Cerebellar cortex (tissue), 1 donor: ENCODE measurements at regions not wholly inside any gene's neighbourhood (a gene's known extent, or its start where the extent isn't known, plus 50 kb on each side); places are given as distances from the start of the nearest gene placed in this dataset.
A peak's percentile ranks its signal among the peaks of the same experiment; 100 is the strongest.

Experiments
- DNase-seq: peaks from one replicate; pipeline ENCODE4 v3.0.0-alpha.2; 2015; ENCODE audit warnings: low spot score

DNA sequence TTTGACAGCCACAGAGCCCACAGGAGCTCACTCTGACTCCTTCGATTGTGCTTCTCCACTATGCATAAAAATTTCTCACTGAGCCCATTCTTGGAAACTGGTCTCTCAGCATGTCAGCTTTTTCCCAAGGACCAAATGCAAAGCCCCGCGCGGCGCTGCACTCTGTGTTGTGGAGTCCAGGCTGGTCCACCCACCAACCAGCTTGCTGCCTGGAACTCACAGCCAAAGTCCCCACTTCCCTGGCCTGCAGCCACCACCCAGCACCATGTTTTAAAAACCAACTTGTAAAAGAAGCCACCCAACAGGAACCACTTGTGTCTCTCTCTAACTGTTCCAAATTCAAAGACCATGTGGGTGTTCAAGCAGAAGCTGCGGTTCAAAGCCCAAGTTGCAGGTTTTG is 124.4 kb downstream of the SPATA19 start:
- no peak for DNase-seq

DNA sequence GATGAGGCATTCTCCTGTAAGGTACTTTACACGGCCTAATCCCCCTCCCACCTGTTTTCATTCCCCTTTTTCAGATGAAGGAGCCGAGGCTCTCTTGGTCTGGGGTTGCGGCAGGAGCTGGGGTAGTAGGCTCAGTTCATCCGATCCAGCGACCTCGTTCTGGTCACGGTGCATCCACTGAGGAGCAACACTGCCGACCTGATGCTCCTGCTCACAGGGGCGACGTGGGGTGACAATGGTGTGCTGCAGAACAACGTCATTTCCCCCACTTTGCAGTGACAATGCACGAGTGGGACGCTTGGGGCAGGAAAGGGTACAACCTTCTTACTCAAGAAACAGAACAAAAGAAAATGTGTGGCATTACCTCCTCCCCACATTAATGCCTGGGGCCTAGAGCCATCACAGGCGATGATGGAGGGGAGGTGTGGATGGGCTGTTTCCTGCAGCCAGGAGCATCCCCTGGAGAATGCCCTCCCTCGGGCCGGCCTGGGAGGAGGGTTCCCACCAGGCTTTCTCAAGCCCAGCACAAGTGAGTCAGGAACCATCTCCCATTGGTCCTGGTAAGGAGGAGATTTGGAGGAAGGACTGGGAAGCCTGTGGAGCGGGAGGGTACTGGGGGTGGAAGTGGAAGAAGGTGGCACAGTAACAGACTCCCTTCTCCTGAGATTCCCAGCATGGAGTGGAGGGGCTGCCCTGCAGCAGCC is 125.6 kb downstream of the SPATA19 start:
- no peak for DNase-seq

DNA sequence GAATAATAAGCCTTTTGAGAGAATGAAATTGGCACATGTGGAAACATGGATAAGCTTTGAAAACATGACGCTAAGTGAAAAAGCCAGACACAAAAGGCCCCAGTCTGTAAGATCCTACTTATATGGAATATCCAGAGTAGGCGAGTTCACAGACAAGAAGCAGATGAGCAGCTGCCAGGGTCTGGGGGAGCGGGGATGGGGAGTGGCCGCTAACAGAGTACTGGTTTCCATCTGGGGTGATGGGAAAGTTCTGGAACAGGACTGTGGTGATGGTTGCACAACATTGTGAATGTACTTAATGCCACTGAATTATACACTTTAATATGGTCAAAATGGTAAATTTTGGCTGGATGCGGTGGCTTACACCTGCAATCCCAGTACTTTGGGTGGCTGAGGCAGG is 126.5 kb downstream of the SPATA19 start:
- no peak for DNase-seq

DNA sequence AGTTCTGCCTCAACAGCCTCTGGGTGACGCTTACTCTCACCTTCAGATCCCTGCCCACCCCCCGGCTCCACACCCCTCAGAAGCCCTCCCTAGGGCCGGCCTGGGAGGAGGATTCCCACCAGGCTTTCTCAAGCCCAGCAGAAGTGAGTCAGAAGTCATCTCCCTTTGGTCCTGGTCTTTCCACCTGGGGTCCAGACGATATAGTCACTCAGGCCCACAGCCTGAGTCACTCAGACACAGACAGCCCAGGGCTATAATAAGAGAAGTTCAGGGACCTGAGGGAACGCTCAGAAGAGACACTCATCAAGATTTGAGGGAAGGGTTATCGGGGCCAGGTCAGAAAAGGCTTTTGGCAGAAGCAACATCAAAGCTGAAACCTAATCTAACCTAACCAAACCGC is 127.1 kb downstream of the SPATA19 start:
- no peak for DNase-seq

DNA sequence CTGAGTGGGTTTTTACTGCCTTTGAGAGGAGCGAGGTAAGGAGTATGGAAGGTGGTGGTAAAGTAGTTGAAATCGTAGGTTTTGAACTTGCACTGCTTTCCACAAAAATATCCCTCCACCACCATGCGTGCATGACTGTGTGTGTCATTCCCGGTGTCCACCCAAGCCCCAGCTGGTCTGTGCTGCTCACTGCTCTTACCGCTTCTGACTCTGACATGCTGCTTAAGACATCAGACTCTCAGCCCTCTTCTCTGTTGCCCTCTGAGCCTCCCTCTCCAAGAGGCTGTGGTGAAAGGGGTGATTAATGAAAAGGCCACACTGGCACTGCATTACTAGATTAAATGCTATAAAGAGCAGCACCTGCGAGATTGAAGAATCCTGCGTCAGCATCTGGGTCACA is 128.7 kb downstream of the SPATA19 start:
- DNase-seq = no peak

DNA sequence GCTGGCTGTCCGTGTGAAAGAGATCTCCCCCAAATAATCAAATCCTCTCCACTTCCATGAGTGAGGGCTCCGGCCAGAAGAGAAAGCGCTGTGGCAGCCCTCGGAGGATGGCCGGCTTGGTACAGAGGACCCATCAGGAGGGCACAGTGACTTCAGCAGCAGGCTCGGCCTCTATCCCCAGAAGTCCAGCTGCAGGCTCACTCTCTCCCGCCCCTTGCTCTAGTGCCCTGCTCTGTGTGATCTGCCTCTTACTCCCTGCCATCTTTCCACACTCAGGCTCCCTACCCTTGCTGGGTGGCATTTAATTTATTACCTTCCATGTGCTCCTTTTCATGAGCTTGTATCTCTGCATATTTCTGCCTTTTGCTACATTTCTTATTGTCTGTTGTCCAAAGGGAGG is 129.7 kb downstream of the SPATA19 start:
- no peak for DNase-seq

DNA sequence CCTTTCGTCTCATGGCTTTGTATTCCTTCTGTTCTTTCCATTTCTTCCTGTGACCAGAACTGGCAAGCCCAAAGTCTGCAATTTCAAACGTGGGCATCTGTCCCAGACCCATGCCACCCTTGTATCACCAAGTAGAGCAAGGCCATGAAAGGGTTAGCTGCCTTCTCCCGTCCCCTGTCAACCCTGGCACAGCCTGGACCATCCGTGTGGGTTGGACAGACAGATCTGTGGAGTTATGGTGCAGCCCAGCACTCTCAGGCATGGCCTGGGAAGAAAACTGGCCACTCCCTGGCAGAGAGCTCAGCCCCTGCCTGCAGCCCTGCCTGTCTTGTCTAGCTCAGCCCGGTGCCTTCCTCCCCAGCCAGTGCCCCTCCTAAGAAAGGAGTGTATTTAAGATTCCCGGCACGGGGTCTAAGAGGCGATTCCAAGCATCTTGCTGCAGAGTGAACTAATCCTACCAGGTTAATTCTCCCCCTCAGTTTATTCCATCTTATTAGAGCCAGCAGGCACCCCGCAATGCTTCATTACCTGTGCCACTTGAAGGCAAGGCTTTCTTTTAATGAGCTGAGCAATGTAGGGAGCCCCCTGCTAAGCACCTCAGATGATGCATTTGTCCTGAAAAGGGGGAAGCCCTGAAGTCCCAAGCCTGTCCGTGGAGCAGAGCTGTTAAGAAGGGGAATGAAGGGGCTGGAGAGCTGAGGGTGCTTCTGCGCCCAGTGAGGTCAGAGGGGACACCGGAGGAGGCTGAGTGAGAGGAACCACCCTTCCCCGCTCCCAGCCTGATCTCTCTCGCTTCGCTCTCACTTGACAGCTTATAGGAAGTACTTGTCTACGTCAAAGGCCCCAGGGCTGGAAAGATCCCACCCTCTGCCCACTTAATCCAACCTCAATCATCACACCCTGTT is 130.6 kb downstream of the SPATA19 start:
- DNase-seq = no peak

DNA sequence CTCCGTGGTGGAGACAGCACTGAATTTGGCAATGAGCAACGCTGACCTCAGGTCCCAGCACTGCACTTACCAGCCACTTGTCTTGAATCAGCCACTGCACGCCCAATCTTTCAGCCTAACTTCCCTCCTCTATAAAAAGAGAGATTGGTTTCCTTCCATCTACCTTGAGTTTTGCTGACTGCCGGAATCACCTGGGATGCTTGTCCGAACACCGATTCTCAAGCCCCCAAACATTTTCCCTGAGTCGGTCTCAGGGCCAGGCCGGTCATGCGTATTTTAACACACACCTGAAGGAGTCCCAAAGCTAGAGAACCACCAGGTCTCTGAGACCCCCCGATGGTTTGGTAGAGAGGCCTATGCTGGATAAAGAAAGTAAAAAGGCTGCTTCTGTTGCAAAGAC is 131.5 kb downstream of the SPATA19 start:
- no peak for DNase-seq

DNA sequence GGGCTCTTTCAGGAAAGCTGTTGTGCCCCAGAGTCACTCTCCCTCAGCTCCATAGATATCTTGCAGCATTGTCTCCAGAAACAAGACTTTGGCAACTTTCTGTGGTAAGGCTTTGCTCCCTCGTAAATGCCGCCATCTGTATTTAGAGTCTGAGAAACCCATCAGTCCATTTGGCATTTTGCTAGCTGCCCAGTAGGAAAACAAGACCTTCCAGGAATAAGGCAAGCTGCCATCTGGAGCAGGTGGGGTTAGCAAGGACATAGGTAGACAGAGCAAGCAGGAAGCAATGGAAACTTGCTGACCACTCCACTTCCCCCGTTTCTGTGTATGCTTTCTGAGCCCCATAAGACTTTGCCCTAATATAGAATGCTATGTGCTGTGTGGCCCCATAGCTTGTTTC is 131.9 kb downstream of the SPATA19 start:
- peak; percentile 69 for DNase-seq

DNA sequence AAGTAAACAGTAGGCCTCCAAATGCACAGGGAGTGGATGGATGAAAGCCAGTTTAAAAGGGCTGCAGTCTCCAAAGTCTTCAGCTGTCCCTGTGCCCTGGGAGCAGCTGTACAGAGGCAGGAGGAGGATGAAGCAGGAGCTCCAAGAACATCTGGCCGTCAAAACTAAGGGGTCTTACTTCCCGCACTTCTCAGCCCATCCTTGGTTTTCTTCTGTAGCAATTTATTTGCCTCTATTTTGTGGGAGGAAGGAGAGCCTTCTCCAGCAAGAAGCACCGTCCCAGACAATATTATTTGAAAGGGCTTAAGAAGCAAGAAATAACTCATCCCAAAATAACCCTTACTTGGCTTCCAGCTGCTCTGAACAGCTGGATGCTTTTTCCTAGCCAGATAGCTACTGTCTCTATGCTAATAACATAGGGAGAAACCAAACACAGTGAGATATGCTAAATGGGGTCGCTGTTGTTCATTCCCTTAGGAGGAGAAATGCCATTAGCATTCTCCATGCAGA is 133.2 kb downstream of the SPATA19 start:
- DNase-seq = no peak

DNA sequence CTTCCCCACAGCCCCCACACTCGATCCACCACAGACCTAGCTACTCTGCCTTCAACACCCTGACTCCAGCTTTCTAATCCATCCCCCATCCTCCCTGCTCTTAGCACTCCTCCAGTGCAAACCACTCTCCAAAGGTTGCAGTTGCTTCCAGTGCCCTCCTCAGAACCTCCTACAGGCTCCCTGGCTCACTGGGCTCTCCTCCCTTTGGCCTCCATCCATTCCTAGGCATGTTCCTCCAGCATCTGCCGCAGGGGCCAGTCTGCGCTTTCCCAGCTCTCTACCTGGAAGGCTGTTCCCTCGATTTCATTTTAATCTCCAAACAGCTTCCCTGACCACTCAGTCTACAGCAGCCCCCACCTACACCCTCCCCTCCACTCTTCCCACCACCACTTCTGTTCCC is 133.8 kb downstream of the SPATA19 start:
- no peak for DNase-seq

DNA sequence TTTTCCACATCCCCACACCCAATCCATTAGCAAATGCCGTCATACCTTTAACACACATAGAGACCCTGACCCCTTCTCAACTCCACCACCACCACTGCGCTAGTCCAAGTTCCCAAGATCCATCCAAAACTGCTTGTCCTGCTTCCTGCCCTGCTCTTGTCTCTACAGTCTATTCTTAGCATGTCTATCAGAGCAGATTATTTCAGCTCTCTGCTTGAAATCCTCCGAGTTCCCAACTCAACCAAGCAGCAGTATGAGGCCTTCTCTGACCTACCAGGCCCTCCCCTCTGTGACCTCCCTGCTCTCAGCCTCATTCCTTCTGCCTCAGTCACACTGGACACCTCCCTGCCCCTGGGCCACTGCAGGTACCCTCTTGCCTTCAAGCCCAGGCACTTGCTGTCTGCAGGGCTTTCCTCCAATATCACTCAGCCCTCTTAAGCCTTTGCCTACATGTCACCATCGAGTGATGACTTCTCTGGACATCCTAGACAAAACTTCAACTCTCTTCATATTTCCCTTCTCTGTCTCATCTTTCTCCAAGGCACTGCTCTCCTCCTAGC is 134.6 kb downstream of the SPATA19 start:
- no peak for DNase-seq

DNA sequence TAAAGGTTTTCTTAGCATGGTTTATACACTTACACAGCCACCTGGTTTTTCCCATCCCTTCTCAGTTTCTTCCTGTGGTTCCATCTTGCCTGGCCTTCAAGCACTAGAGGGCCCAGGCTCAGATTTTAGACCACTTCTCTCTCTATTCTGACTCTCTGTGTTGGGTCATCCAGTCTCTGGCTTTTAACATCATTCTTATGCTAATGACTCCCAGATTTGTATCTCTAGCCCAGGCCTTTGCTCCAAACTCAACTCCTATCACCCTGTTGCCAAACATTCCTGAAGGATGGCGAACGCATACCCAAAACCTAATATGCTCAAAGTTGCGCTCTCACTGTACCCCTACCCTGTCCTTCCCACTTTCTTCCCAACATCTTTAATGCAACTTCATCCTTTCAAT is 135.1 kb downstream of the SPATA19 start:
- DNase-seq = no peak

DNA sequence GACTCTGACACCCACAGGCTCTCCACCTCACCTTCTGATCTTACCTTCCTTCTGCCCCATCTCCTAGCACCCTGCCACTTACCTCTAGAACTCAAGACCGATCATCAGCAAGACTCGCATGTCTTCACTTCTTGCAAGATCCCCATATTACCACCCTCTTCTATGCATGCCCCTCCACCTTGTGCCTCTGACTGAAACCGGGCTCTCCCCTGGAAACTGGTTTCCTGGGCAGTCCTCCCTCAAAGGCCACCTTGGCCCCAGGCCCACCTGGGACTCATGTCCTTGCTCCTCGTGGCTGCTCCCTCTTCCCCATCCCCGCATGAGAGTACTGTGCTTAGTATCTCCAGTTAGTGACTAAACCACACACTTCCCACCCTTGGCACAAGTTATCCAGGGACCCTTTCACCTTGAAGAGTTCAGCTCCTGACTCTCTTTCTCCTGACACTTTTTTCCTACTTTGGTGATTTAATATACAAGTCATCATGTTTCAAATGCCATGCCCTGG is 136.7 kb downstream of the SPATA19 start:
- DNase-seq = no peak

DNA sequence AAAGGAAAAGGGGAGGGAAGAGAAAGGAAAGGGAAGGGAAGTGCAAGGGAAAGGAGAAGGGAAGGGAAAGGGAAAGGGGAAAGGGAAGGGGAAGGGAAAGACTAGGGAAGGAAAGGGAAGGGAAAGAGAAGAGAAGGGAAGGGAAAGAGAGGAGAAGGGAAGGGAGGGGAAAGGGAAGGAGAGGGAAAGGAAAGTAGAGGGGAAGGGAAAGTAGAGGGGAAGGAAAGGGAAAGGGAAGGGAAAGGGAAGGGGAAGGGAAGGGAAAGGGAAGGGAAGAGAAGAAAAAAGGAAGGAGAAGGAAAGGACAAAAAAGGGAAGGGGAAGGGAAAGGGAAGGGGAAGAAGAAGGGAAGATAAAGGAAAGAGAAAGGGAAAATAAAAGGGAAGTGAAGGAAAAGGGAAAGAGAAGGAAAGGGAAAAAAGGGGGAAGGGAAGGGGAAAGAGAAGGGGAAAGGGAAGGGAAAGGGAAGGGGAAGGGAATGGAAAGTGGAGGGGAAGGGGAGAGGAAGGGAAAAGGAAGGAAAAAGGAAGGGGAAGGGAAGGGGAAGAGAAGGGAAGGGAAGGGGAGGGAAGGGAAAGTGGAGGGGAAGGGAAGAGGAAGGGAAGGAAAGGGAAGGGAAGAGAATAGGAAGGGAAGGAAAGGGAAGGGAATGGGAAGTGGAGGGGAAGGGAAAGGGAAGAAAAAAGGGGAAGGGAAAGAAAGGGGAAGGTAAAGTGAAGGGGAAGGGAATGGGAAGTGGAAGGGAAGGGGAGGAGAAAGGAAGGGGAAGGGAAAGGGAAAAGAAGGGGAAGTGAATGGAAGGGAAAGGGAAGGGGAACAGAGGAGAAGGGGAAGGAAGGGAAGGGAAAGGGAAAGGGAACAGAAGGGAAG is 138.2 kb downstream of the SPATA19 start:
- DNase-seq = no peak

DNA sequence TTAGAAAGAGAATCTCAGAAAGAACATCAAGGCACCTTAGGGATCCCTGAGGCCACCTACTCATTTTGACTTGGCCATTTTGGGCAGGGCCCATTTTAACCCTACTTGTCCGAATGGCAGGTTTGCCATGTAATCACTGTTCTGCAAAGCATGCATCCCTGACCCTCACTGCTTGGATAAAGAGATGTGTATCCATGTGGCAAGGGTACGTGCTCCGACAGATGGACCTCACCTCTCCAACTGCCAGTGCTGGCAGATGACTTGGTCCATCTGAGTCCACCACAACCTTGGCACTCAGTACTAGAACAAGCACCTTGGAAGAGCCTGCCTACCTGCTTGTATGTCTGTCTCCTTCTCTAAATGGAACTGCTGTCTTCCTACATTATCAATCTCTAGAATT is 139.4 kb downstream of the SPATA19 start:
- DNase-seq = peak; percentile 67

DNA sequence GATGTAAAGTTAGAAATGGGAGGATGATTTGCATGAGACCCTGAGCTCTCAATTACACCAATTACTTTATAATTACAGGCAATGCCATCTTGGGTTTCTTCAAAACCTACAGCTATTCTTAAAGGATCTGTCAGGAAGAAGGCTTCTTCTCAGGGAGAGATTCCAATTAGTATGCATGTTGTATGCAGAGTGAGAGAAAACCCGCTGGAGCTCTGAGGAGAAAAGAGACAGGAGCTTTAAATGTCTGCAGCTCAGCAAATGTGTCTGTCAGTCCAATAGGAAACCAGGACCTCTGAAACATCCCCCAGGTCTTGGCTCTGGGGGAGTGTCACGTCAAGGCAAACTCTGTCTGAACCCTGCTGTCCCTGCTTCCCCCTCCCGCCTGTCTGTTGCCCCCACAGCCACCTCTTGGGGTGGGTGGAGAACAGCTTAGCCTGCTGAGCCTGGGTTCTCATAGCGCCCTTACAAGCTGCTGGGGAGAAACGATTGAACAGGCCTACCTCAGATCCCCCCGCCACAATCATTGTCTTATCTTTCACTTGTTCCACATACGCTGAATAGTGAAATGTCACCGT is 140.2 kb downstream of the SPATA19 start:
- DNase-seq = no peak

DNA sequence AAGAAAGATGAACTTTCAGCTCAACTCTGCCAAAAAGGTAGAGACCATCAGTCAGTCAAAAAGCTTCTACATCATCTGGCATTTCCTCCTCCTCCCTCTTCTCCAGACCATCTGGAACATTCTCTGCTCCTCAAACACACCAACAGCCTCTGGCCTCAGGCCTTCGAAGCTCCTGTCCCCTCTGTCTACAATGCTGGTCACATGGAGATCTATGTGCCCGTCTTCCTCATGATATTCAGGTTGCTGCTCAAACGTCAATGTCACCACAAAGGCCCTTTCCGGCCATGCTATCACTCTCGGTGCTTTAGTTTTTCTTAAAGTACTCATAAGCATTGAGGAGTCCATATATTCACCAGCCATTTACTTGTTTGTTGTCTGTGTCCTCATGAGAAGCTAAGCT is 146.2 kb downstream of the SPATA19 start:
- no peak for DNase-seq

DNA sequence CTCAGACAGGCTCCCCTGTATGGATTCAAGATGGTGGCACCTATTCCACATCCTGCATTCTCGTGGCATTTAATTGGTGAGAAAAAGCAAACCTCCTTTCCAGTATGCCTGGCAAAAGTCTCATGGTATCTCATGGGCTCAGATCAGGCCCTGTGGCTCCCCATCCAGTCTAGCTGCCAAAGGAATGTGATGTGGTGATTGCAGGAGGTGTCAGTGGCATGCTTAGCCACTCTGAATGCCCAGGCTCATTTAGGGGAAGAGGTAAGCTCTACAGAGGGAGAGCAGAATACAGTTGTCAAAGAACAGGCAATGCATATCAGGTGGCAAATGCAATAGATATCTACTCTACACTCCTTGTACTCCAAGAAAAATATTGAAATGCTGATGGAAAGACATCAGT is 146.7 kb downstream of the SPATA19 start:
- no peak for DNase-seq

DNA sequence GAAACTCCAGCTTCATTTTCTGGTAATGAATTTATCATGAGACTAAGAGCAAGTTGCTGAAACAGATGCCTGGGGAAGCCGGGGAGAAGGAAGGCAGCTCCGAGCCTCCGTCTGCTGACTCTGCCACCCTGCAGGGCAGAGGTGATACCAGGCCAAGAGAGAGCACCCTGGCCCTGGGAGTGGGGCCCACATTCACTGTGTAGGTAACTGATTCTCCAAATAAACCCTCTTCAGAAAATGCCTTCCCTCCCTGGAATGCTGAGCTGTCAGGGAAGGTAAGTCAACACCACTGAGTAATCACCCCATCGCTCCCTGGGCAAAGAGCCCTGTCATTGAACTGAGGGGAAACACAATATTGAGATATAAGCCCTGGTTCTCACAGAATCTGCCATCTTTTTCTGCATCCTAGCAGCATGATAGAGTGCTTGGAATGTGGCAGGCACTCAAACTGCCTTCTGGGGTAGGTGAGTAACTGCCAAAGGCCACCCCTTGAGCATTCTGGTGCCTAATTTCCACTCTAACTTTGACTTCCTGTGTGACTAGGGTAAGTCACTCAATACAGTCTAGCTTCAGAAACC is 147.6 kb downstream of the SPATA19 start:
- DNase-seq = peak; percentile 3

DNA sequence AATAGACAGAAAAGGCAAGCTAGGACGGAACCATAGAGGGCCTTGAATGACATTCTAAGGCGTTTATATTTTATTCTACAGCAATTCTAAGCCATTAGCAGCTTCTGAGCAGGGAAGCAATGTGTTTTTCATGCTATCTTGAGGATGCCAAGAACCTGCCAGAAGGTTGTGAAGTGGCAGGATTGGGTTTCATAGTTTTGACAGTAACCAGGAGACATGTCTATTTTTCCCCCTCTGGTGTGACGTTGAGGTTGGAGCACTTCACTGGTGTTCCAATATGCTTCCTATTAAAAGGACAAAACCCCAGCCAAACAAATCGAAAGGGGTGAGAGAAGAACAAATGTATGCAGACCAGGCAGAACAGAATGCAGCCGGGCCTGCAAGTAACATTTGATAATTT is 148.2 kb downstream of the SPATA19 start:
- no peak for DNase-seq
